TTC549 (cell line): ENCODE measurements at regions not wholly inside any gene's neighbourhood (a gene's known extent, or its start where the extent isn't known, plus 50 kb on each side); places are given as distances from the start of the nearest gene placed in this dataset.
"Not testable (repeated sequence)": the region's sequence is repeated elsewhere in the genome, so short reads cannot be mapped to it uniquely, and the experiment has no call there.

Experiments
- FAIRE-seq: peaks from 2 replicates; lab custom pipeline; 2012; peaks lifted over from hg19 to GRCh38; lab: Jason Lieb, UNC

- FAIRE-seq, result not testable (repeated sequence)
These were observed 137.0 kb downstream of the USP46 start for GRCh38 chr4:52522093-52522492.

DNA sequence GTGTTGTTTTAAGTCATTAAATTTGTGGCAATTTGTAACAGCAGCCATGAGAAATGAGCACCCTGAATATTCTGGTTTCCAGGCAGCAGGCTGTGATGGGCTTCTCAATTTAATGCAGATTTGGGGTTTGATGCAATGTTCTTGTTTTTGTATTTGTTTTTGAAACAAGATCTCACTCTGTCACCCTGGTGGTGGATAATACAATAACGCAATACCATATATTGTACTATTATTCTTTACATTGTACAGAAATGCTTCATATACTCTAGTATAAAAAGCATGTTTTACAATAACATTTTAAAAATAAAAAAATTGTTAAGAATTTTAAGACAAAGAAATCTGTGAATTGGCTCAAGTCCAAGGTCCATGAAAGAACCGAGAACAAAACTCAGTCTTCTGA lies 129.1 kb downstream of the USP46 start:
- no peak for FAIRE-seq

- FAIRE-seq, result no peak
These were observed 123.3 kb downstream of the USP46 start for GRCh38 chr4:52535793-52536192.
